ENCODE measurements at regions not wholly inside any gene's neighbourhood (a gene's known extent, or its start where the extent isn't known, plus 50 kb on each side); places are given as distances from the start of the nearest gene placed in this dataset.

- H3K9me3 ChIP-seq (ENCODE audit: control insufficient read depth, insufficient read depth, low read depth, low read length): no peaks in the 10 kb centered on the region
- no peaks in the 10 kb centered on the region for H3K27me3 ChIP-seq (ENCODE audit: control insufficient read depth, insufficient read depth, low read length)
- H3K36me3 ChIP-seq (ENCODE audit: control insufficient read depth, insufficient read depth, low read length): no peaks in the 10 kb centered on the region
- H3K4me1 ChIP-seq (ENCODE audit: control insufficient read depth, insufficient read depth, low read length): peaks cover 9% of the 10 kb centered on the region; the same call in 1 of the 2 replicates
- no peak overlapping the region for H3K27ac ChIP-seq (ENCODE audit: low read depth, low read length)
- H3K9ac ChIP-seq (ENCODE audit: low read length): no peak overlapping the region
- H3K4me3 ChIP-seq (ENCODE audit: low read depth, low read length): no peak overlapping the region
Measured at GRCh38 chr2:5287558-5288334, 404.4 kb upstream of the SOX11 start.

GRCh38 chr2:5290900-5291546, 401.2 kb upstream of the SOX11 start:
- Histone ChIP-seq H3K4me3 (ENCODE audit: low read depth, low read length) (no peak overlapping the region), H3K36me3 (ENCODE audit: control insufficient read depth, insufficient read depth, low read length) (no peaks in the 10 kb centered on the region), H3K27ac (ENCODE audit: low read depth, low read length) (no peak overlapping the region), H3K9ac (ENCODE audit: low read length) (no peak overlapping the region), H3K27me3 (ENCODE audit: control insufficient read depth, insufficient read depth, low read length) (no peaks in the 10 kb centered on the region), H3K4me1 (ENCODE audit: control insufficient read depth, insufficient read depth, low read length) (peaks cover 9% of the 10 kb centered on the region; the same call in 1 of the 2 replicates), H3K9me3 (ENCODE audit: control insufficient read depth, insufficient read depth, low read depth, low read length) (no peaks in the 10 kb centered on the region)

GRCh38 chr2:5304640-5305039, 387.5 kb upstream of the SOX11 start:
- Histone ChIP-seq H3K9ac (ENCODE audit: low read length) (no peak overlapping the region), H3K4me3 (ENCODE audit: low read depth, low read length) (no peak overlapping the region), H3K36me3 (ENCODE audit: control insufficient read depth, insufficient read depth, low read length) (no peaks in the 10 kb centered on the region), H3K9me3 (ENCODE audit: control insufficient read depth, insufficient read depth, low read depth, low read length) (peaks cover 8% of the 10 kb centered on the region), H3K4me1 (ENCODE audit: control insufficient read depth, insufficient read depth, low read length) (no peaks in the 10 kb centered on the region), H3K27ac (ENCODE audit: low read depth, low read length) (no peak overlapping the region), H3K27me3 (ENCODE audit: control insufficient read depth, insufficient read depth, low read length) (no peaks in the 10 kb centered on the region)

GRCh38 chr2:5315041-5315440, 377.1 kb upstream of the SOX11 start:
- H3K36me3 ChIP-seq (ENCODE audit: control insufficient read depth, insufficient read depth, low read length): no peaks in the 10 kb centered on the region
- no peaks in the 10 kb centered on the region for H3K4me1 ChIP-seq (ENCODE audit: control insufficient read depth, insufficient read depth, low read length)
- H3K27me3 ChIP-seq (ENCODE audit: control insufficient read depth, insufficient read depth, low read length): no peaks in the 10 kb centered on the region
- H3K4me3 ChIP-seq (ENCODE audit: low read depth, low read length): no peak overlapping the region
- H3K27ac ChIP-seq (ENCODE audit: low read depth, low read length): no peak overlapping the region
- H3K9me3 ChIP-seq (ENCODE audit: control insufficient read depth, insufficient read depth, low read depth, low read length): no peaks in the 10 kb centered on the region
- no peak overlapping the region for H3K9ac ChIP-seq (ENCODE audit: low read length)

- Histone ChIP-seq H3K27me3 (ENCODE audit: control insufficient read depth, insufficient read depth, low read length) (no peaks in the 10 kb centered on the region), H3K27ac (ENCODE audit: low read depth, low read length) (no peak overlapping the region), H3K4me3 (ENCODE audit: low read depth, low read length) (no peak overlapping the region), H3K36me3 (ENCODE audit: control insufficient read depth, insufficient read depth, low read length) (no peaks in the 10 kb centered on the region), H3K4me1 (ENCODE audit: control insufficient read depth, insufficient read depth, low read length) (no peaks in the 10 kb centered on the region), H3K9me3 (ENCODE audit: control insufficient read depth, insufficient read depth, low read depth, low read length) (no peaks in the 10 kb centered on the region), H3K9ac (ENCODE audit: low read length) (no peak overlapping the region)
Measured at GRCh38 chr2:5315512-5315911, 376.7 kb upstream of the SOX11 start.

- H3K9ac ChIP-seq (ENCODE audit: low read length): no peak overlapping the region
- no peaks in the 10 kb centered on the region for H3K27me3 ChIP-seq (ENCODE audit: control insufficient read depth, insufficient read depth, low read length)
- H3K4me1 ChIP-seq (ENCODE audit: control insufficient read depth, insufficient read depth, low read length): no peaks in the 10 kb centered on the region
- H3K4me3 ChIP-seq (ENCODE audit: low read depth, low read length): no peak overlapping the region
- no peaks in the 10 kb centered on the region for H3K9me3 ChIP-seq (ENCODE audit: control insufficient read depth, insufficient read depth, low read depth, low read length)
- H3K36me3 ChIP-seq (ENCODE audit: control insufficient read depth, insufficient read depth, low read length): no peaks in the 10 kb centered on the region
- H3K27ac ChIP-seq (ENCODE audit: low read depth, low read length): no peak overlapping the region
Measured at GRCh38 chr2:5316001-5316490, 376.1 kb upstream of the SOX11 start.

- Histone ChIP-seq H3K4me1 (ENCODE audit: control insufficient read depth, insufficient read depth, low read length) (no peaks in the 10 kb centered on the region), H3K4me3 (ENCODE audit: low read depth, low read length) (no peak overlapping the region), H3K9me3 (ENCODE audit: control insufficient read depth, insufficient read depth, low read depth, low read length) (no peaks in the 10 kb centered on the region), H3K27me3 (ENCODE audit: control insufficient read depth, insufficient read depth, low read length) (no peaks in the 10 kb centered on the region), H3K9ac (ENCODE audit: low read length) (no peak overlapping the region), H3K36me3 (ENCODE audit: control insufficient read depth, insufficient read depth, low read length) (no peaks in the 10 kb centered on the region), H3K27ac (ENCODE audit: low read depth, low read length) (no peak overlapping the region)
Measured at GRCh38 chr2:5319493-5319892, 372.7 kb upstream of the SOX11 start.

GRCh38 chr2:5322396-5322795, 369.8 kb upstream of the SOX11 start:
- Histone ChIP-seq H3K27ac (ENCODE audit: low read depth, low read length) (no peak overlapping the region), H3K27me3 (ENCODE audit: control insufficient read depth, insufficient read depth, low read length) (no peaks in the 10 kb centered on the region), H3K9ac (ENCODE audit: low read length) (no peak overlapping the region), H3K36me3 (ENCODE audit: control insufficient read depth, insufficient read depth, low read length) (no peaks in the 10 kb centered on the region), H3K4me1 (ENCODE audit: control insufficient read depth, insufficient read depth, low read length) (no peaks in the 10 kb centered on the region), H3K4me3 (ENCODE audit: low read depth, low read length) (no peak overlapping the region), H3K9me3 (ENCODE audit: control insufficient read depth, insufficient read depth, low read depth, low read length) (no peaks in the 10 kb centered on the region)

GRCh38 chr2:5325523-5325922, 366.7 kb upstream of the SOX11 start:
- no peaks in the 10 kb centered on the region for H3K27me3 ChIP-seq (ENCODE audit: control insufficient read depth, insufficient read depth, low read length)
- no peaks in the 10 kb centered on the region for H3K4me1 ChIP-seq (ENCODE audit: control insufficient read depth, insufficient read depth, low read length)
- no peaks in the 10 kb centered on the region for H3K9me3 ChIP-seq (ENCODE audit: control insufficient read depth, insufficient read depth, low read depth, low read length)
- no peak overlapping the region for H3K27ac ChIP-seq (ENCODE audit: low read depth, low read length)
- H3K36me3 ChIP-seq (ENCODE audit: control insufficient read depth, insufficient read depth, low read length): no peaks in the 10 kb centered on the region
- no peak overlapping the region for H3K4me3 ChIP-seq (ENCODE audit: low read depth, low read length)
- no peak overlapping the region for H3K9ac ChIP-seq (ENCODE audit: low read length)

- no peak overlapping the region for H3K4me3 ChIP-seq (ENCODE audit: low read depth, low read length)
- no peak overlapping the region for H3K9ac ChIP-seq (ENCODE audit: low read length)
- no peaks in the 10 kb centered on the region for H3K36me3 ChIP-seq (ENCODE audit: control insufficient read depth, insufficient read depth, low read length)
- H3K4me1 ChIP-seq (ENCODE audit: control insufficient read depth, insufficient read depth, low read length): no peaks in the 10 kb centered on the region
- no peaks in the 10 kb centered on the region for H3K27me3 ChIP-seq (ENCODE audit: control insufficient read depth, insufficient read depth, low read length)
- no peak overlapping the region for H3K27ac ChIP-seq (ENCODE audit: low read depth, low read length)
- H3K9me3 ChIP-seq (ENCODE audit: control insufficient read depth, insufficient read depth, low read depth, low read length): no peaks in the 10 kb centered on the region
Measured at GRCh38 chr2:5328826-5329225, 363.4 kb upstream of the SOX11 start.

- no peak overlapping the region for H3K4me3 ChIP-seq (ENCODE audit: low read depth, low read length)
- no peaks in the 10 kb centered on the region for H3K9me3 ChIP-seq (ENCODE audit: control insufficient read depth, insufficient read depth, low read depth, low read length)
- H3K27me3 ChIP-seq (ENCODE audit: control insufficient read depth, insufficient read depth, low read length): no peaks in the 10 kb centered on the region
- H3K27ac ChIP-seq (ENCODE audit: low read depth, low read length): no peak overlapping the region
- H3K4me1 ChIP-seq (ENCODE audit: control insufficient read depth, insufficient read depth, low read length): no peaks in the 10 kb centered on the region
- H3K9ac ChIP-seq (ENCODE audit: low read length): no peak overlapping the region
- no peaks in the 10 kb centered on the region for H3K36me3 ChIP-seq (ENCODE audit: control insufficient read depth, insufficient read depth, low read length)
Measured at GRCh38 chr2:5329763-5330162, 362.4 kb upstream of the SOX11 start.

Measured in HUES6 (cell line).